ENCODE measurements at regions not wholly inside any gene's neighbourhood (a gene's known extent, or its start where the extent isn't known, plus 50 kb on each side); places are given as distances from the start of the nearest gene placed in this dataset.

- no peak for TF ChIP-seq CTCF (IDR thresholded peaks at IDR 0.05)
- no peak overlapping the region for H3K4me3 ChIP-seq
- DNase-seq (ENCODE audit: low spot score), result no peak
- no peak overlapping the region for H3K27ac ChIP-seq
Observed at GRCh38 chr1:96418969-96419368, 302.6 kb upstream of the PTBP2 start.

DNA sequence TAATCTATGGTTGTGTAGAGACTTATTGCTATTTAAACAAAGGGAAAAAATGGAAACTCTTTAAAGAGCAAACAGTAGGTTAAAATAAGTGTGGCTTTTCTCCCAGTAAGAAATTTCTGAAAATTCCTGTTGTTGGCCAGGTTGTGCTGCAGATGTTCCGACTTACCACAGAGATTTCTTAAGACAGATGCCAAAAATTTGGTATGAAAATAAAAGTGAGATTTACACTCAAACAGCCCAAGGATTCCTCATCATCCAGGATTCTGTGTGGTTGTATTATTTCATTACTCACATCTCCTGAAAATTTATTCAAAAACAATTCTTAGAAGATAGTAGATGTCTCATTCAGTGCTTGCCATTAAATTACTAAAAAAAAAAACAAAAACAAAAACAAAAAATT is 296.7 kb upstream of the PTBP2 start:
- DNase-seq (ENCODE audit: low spot score), result no peak
- no peak for TF ChIP-seq CTCF (IDR thresholded peaks at IDR 0.05)
- Histone ChIP-seq H3K27ac (no peak overlapping the region), H3K4me3 (no peak overlapping the region)

DNA sequence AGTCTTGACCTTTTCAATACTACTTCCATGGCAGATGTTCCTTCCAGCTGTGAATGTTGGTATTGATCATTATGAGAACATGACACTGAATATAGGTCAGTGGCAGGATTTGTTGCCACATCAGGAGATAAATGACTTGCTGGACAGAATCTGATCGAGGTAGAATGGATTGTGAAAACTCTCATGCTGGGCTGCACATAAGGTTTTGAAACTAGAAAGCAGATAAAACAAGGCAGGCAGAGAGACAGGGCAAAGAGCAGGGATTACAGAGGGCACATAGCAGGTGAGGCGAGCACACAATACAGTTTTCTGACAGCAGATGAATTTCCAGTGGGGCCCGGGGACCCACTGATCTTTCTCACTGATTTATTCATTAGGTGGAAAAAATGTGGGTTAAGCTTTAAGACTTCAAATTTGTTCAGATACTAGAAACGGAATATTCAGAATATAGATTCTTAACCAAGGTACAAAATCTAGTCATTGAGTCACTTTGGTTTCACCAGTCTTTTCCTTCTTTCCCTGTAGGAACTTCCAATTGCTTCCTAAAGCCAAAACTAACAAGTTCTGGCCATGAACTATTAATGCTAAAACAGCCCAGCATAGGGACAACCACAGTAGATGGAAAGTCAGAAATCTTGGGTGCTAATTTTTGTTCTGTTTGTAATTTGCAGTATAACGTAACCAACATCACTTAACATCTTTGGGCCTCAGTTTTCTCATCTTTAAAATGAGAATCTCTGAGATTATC is 296.0 kb upstream of the PTBP2 start:
- no peak for TF ChIP-seq CTCF (IDR thresholded peaks at IDR 0.05)
- H3K27ac ChIP-seq, result no peak overlapping the region
- DNase-seq (ENCODE audit: low spot score), result no peak

GRCh38 chr1:96427616-96428015 is 294.0 kb upstream of the PTBP2 start:
- no peak for DNase-seq (ENCODE audit: low spot score)
- no peak for TF ChIP-seq CTCF (IDR thresholded peaks at IDR 0.05)
- no peak overlapping the region for H3K27ac ChIP-seq
- H3K4me3 ChIP-seq, result no peak overlapping the region

More for the DNA sequence above, 296.0 kb upstream of the PTBP2 start:
- no peak overlapping the region for H3K4me3 ChIP-seq

DNA sequence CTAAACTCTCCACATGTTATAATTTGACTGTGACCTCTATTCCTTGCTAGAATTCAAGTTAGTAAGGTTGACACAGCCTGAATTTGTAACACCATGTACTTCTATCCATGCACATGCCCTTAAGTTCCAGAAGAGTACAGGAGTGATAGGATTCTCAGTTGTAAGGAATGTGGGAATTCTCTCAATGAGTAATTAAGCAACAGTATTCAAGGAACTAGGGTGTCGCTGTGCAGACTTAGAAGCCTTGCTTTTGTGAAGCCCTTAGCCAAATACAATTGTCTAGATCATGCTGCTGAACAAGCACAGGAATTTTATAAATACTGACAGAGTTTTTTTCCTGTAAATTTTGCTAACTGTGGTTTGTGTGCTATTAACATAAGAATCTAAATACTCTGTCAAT is 276.3 kb upstream of the PTBP2 start:
- Histone ChIP-seq H3K4me3 (no peak overlapping the region), H3K27ac (no peak overlapping the region)
- no peak for DNase-seq (ENCODE audit: low spot score)
- TF ChIP-seq CTCF (IDR thresholded peaks at IDR 0.05), result no peak

DNA sequence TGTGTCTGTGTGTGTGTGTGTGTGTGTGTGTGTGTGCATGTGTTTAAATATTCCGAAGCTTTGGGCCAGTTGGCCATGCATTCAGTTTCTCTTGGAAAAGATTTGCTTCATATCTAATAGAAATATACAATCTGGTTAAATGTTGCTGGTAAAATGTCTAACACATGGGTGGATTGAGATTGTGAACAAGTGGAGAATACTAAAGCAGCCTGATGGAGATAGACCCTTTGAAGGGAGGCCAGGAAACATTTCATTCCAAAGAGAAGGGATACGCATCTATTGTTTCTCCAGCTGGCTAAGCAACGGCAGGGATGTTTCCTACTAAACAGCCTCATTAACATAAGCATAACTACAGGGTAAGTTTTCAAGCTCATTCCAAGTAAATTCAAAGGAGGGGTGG is 257.5 kb upstream of the PTBP2 start:
- no peak for DNase-seq (ENCODE audit: low spot score)
- no peak overlapping the region for H3K4me3 ChIP-seq
- no peak for TF ChIP-seq CTCF (IDR thresholded peaks at IDR 0.05)

DNA sequence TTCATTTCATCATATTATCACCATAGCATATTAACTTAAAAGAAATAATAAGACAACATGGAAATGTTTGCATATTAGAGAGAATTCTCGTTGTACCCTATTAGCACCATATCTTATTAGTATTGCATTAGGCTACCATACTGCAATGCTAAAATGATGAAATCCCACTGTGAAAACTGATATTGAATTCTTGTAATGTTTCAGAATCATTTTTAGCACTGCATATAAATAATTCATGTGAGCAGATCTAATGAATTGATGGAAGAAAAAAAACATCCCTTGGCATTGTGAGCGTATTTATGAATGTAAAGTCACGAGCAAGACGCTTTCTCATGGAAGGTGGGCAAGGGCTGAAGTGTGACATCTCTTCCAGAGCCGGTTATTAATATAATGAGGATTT is 257.1 kb upstream of the PTBP2 start:
- no peak overlapping the region for H3K4me3 ChIP-seq
- DNase-seq (ENCODE audit: low spot score), result no peak
- no peak overlapping the region for H3K27ac ChIP-seq
- TF ChIP-seq CTCF (IDR thresholded peaks at IDR 0.05), result no peak

More for the DNA sequence above, 257.5 kb upstream of the PTBP2 start:
- H3K27ac ChIP-seq, result no peak overlapping the region
